GM21737 (cell line): ENCODE measurements at regions not wholly inside any gene's neighbourhood (a gene's known extent, or its start where the extent isn't known, plus 50 kb on each side); places are given as distances from the start of the nearest gene placed in this dataset.

Experiments
- ATAC-seq: cut with Tn5 transposase; IDR thresholded peaks from one replicate; pipeline ENCODE4 v1.9.1; 2021; ENCODE audit warnings: mild to moderate bottlenecking, moderate library complexity; ENCODE audit not compliant: unreplicated experiment

DNA sequence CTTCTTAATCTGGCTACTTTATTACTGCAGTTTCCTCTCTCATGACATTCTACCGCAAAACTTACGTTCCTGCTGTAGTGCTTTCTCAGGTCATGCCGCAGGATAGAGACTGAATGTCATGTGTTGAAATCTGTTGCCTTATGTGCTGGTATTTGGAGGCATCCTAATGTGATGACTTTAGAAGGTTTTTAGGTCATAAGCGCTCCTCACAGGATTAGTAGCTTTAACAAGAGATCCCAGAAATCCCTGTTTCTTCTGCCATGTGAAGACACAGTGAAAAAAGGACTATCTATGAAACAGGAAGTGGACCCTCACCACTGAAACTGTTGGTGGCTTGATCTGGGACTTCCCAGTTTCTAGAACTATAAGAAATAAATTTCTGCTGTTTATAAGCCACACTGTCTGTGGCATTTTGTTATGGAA is 209.3 kb downstream of the LACC1 start:
- ATAC-seq: no peak

DNA sequence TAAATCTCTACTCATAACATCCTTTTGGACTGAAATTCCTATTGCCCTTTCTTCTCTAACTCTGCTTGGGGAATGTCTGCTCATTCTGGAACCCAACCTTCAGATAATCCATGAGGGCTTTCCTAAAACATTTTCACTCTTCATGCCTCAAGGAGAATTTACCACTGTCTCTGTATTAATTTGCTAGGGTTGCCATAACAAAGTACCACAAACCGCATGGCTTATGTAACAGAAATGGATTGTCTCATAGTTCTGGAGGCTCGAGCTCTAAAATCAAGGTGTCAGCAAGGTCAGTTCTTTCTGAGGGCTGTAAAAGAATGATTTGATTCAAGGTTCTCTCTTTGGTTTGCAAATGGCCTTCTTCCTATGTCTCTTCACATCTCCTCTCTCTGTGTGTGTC is 209.7 kb downstream of the LACC1 start:
- ATAC-seq: no peak

DNA sequence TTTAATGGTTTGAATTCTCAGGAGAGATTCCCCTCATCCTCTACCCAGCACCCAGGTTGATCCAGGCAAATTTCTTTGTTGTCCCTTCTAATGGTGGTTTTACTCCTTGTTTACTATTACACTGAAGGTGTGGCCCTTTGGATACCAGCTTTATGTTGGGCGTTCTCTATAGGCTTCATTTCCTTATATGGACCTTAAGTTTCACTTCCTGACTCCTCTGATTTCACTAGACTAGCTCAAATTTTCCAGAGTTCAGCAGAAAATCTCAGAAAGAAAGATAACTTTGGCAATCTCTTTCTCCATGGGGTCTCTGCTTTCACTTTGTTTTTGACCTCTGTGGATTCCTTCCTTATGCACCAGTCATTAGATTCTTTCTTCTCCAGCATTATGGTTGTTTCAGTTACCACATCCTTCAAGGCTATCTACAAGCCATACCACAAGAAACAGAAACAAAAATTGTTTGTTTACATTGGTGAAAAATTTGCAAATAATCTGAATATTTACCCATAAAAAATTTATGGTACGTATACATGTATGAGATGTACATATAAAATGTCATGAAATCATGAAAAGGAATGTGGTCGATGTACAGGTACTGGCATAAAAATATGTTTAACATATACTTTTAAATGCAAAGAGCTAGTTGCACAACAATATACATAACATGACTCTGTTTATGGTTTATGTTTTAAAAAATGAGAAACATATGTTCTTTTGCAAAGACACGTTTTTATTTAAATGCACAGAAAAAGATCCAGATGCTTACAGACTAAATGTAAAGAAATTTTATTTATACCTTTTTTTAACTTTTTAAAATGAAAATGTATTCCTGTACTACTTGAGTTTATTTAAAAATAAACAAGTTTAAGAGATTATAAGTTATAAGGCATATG is 212.6 kb downstream of the LACC1 start:
- ATAC-seq: no peak

DNA sequence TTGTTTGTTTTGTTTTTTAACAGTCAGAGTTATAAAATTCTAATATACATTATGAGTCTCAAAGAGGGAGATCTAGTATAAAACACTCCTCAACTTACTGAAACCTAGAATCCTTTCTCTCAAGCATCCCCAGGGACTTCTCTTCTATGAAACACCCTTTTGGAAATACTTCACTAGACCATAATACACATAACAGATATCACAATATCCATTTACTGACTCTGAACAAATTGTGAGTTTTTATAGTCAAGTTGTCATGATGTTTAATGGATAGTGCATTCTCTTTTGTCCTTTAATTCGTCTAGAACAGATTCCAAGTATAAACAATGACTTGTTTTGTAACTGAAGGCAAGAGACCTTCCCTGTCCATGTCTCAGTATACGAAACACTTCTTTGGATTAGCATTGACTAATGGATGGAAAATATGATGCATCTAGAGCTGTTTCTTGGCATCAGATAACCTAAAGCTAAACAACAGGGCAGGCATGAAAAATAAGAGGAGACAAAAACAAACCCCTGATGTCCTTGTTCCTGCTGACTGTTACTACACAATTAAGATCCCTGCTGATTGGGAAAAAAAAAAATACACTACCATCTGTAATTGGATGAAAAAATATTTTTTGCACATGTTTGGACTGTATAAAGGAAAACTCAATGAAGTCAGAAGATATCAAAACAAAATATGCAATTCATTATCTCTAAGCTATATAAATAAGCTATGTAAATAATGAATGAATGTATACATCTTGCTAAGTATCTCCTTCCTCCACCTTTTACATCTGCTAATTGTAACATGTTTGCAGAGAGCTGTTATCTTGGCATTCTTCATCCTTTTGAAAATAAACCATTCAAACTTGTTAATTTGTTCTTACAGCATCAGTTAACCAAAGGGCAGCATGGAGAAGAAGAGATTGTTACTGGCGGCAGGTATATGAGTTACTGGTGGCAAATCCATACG is 214.2 kb downstream of the LACC1 start:
- no peak for ATAC-seq

DNA sequence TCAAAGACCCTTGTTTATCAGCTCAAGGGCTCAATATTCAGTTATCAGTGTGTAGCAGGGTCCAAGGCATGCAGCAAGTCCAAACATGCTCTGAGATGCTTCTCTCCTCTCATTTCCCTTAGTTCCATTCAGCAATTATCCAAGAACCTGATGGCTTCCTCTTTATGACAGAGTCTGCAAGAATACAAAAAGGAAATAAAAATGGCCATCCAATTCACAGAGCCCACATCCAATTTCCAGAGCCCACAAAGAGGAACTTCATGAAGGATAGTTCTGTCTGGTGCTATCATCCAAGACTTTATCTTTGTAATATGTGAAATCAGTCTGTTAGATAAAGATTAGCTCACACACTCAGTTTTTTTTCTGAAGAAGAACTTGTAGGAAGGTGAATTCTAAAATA is 217.2 kb downstream of the LACC1 start:
- no peak for ATAC-seq

DNA sequence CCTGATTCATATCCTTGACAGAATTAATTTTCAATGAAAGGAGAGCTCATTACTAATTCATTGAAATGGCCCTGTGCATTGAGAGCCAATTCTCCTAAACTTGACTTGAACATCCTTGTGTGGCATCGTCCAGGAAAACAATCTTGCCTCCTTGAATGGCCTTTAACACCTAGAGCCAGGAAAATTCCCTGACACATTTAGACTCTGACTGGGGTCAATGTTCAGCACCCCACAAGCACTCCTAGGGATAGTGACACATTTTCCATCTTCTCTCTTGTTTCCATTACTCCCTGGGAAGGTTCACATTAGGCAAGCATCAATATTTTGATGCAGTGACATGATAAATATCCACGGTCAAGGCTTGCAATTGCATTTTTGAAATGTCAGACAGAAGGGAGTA is 218.9 kb downstream of the LACC1 start:
- ATAC-seq: no peak

DNA sequence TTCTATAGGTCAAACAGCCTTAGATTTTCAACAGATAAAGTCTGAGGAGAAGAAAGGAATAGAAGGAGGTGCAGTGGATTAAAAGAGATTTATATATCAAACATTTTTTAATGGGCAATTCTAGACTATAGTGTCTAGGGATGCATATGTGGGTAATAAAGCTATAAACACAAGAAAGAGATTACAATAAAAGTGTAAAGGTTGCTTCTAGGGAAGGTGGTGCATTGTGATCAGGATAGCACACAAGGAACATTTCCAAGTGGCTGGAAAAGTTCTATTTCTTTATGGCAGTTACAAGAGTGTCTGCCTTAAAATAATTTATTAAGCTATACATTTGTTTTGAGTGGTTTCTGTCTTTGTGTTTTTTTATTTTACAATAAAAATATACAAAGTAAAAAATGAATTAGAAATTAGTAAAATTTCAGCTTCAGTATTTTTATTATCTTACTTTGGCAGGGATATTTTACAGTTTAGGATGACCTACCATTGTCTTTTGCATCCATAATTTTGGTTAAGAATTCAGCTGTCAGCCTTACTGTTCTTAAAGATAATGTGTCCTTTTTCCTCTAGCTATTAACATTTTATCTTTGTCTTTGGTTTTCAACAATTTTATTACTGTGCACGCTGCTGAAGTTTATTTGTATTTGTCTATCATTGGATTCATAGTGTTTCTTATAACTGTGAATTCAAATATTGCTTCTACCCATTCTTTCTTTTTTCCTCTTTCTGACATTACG is 221.8 kb downstream of the LACC1 start:
- ATAC-seq: no peak

DNA sequence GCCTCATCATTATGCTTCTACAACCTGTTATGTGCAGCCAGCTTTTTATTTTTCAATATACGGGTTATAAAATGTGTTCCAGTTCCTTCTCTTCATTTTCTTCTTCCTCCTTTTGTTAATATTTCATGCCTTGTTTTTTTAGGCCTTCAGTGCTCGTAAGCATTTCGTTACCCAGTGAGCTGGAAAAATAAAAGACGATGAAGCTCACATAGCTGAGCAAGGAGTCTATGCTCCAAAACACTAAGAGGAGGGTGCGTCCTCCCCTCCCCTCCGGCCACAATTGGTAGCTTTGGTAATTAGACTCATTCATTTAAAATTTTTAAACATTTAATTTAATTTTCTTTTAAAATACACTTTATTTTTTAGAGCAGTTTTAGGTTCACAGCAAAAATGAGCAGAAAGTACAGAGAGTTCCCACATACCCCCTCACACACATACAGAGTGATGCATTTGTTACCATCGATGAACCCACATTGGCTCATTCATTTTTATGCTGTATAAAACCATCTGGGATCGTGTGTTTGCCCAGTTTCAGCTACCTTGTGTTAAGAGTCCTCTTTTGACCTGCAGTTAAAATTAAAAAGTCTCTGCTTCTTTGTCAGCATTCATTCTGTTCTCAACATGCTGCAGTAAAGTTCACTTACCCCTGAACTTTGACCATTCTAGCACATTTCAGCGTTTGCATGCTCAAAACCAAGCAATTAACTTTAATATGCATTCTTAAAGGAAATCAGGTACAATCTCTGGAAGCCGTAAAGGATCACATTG is 223.9 kb downstream of the LACC1 start:
- ATAC-seq: no peak

DNA sequence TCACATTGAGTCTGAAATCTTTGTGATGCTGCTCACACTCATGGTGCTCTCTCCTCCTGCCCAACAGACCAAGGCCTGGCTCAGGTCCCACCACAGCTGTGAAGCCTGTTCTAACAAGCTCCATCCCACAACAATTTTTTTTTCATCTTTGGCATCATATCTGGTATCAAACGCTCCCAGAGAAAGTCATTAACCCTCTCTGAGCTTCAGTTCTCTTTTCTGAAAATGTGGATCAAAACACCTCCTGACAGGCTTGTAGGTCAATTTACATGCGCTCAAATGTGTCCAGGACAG is 224.4 kb downstream of the LACC1 start:
- ATAC-seq: no peak

DNA sequence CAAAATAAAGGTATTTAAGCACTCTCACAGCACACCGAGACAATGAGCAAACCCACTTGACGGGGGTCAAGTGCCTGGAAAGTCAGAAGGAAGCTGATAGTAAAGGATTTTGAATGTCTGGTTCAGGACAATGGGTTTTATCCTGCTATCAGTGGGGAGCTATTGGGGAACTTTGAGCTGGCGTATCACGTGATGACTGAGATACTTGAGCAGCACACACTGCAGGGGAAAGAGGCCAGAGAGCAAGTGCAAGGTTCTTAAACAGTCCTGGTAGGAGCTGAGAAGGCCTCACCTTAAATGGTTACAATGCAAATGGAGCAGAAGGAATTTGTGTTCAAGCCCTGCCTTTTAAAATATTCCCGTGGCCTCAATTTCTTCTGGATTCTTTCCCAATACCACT is 225.3 kb downstream of the LACC1 start:
- ATAC-seq: no peak

DNA sequence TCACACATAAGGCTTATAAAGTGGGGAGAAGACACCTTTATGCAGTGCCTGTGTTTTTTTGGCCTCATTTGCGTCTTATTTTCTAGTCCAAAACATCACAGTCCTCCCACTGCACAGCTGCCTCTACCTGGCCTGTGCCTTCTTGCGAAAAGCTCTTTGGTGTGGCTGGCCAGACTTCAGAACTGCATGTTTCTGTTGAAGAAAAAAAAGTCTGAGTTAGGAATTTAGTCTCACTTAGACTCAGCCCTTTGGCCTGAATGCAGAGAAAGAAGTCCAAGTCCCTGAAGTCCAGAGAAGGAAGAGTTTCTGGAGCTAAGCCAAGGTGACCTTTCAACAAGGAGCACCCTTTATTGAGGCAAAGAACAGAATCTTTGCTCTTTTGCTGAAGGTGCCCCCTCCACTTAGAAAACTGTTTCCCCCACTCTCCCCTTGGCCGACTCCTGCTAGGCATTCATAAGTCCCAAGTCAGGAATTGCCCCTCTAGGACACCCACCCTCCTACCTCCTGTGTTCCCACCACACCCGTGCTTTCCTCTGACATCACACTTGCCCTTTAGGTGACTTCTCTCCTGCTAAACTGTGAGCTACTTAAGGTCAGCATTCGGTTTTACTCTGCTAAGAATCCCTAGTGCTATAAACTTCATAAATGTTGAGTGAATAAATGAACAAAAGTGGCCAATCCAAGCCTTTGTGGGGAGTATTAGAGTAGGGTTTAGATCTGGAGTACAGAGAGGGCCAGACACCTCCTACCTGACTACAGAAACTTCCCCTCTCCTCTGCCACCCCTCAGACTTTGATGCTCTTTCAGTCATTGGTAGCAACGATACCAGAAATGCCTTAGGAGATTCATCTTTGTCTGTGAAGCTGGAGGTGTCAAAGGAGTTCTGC is 226.8 kb downstream of the LACC1 start:
- no peak for ATAC-seq

DNA sequence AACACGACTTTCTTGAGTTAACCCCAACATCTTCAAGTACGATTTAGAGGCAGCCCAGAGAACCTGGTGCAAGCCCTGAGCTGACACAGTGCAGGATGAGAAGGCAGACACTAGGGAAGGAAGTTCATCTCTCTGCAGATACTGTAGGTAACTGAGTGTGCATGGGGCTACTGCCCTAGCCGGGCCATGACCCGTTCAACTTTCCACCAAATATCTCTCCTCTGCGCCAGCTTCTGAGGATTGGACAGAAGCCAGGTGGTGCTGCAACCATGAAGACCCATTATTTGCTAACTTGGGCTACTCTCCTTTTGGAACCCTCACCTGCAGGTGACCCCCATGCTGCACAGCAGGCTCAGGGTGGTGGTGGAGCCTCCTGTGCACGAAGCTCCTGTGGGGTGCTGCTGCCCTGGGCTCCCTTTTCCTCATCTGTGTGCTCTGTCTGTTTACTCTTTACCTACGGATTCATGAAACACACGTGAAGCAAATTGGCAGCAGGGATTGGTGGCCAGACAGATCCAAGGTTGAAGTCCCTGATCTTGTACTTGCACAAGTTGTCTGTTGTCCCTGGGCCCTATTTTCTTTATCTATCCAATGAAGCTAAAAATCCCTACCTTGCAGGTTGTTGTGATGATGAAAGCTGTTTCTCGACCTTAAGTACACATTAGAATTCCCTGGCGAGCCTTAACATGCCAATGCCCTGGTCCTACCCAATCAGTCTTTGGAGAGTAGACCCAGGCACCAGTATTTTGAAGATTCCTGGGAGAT is 227.8 kb downstream of the LACC1 start:
- no peak for ATAC-seq

DNA sequence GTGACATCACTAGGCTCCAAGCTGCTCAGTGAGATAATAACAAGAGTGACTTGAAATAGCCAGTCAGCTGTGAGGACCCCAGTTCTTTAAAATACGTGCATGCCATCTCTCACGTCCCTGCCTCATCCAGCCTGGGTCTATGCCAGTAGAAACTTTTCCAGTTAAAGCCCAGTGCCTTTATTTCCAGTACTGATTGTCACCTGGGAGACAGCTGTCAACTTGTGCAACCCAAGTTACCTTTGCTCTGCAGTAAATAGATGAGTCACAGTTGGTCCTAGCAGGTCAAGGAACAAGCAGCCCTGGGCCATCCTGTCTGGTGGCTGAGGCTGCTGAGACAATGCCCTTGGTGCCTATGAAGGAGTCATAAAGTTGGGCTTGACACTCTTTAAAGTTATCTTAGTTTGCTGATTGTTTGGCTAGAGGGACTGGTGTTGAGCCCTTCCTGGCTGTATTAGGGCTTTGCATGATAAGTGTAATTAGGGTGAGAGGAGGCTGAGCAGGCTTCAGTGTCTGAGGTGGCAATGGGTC is 228.7 kb downstream of the LACC1 start:
- no peak for ATAC-seq

DNA sequence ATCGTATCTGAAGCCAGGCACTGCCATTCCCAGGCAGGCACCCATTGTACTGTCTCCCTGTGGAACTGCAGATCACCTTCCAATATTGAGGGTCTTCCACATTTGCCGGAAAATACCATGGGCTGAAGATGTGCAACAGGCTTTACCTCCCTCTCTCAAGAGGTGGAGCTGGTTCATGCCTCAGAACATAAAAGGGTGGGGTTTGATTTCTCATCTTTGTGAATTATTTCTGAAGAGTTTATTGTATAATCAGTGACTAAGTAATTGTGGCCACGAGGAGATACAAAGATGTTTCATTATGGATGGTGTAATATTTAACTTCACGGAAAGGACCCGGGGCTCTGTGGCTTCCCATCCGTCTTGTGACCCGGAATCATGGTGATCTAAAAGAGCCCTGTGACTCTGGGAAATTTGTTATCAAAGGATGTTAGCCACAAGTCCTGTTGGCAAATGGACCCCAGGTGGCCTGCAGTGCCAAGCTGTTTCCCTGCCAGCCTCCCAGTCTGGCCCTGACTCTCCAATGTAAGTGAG is 230.5 kb downstream of the LACC1 start:
- ATAC-seq: no peak

DNA sequence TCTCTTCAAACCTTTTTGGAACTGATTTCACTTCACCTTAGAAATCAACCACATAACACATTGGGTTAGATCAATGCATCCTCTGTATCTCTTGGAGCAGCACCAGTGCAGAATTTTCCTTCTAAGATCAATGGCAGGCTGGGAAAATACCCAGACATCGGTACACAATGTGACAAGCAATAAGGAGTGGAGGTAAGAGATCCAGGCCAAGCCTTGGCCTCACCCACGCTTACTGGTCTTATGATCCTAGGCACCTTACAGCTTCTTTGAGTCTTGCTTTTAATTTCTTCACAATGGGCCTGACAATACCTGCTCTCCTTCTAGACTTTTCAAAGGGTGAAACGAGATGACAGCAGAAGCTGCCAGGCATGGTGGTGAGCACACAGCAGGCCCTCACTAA is 232.0 kb downstream of the LACC1 start:
- ATAC-seq: no peak

DNA sequence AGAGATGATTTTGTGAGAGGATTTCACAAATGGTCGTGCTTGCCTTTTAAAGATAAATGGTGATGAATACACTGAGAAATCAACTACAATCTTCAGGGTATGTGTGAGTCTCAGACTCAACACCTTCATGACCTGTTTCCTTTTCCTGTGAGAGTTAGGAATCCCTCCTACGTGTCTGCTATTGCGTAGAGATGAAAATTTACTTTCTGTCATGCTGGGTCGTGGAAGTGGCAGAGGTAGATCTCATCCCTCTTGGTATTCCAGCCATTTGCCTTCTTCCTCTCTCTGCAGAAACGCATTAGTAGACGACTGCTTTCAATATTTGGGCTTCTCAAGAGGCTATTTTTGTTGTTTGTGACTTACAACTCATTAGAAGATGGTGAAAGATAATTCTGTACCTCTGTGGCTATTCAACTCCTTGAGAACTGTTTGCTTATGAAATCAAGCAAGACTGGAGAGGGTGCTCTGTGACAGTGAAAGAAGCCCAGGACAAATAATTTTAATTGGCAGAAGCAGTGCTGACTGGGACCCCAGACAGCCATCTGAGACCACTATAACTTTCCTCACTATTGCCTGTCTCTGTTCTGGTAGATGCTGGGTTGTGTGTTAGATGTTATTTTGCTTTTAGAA is 233.1 kb downstream of the LACC1 start:
- no peak for ATAC-seq

DNA sequence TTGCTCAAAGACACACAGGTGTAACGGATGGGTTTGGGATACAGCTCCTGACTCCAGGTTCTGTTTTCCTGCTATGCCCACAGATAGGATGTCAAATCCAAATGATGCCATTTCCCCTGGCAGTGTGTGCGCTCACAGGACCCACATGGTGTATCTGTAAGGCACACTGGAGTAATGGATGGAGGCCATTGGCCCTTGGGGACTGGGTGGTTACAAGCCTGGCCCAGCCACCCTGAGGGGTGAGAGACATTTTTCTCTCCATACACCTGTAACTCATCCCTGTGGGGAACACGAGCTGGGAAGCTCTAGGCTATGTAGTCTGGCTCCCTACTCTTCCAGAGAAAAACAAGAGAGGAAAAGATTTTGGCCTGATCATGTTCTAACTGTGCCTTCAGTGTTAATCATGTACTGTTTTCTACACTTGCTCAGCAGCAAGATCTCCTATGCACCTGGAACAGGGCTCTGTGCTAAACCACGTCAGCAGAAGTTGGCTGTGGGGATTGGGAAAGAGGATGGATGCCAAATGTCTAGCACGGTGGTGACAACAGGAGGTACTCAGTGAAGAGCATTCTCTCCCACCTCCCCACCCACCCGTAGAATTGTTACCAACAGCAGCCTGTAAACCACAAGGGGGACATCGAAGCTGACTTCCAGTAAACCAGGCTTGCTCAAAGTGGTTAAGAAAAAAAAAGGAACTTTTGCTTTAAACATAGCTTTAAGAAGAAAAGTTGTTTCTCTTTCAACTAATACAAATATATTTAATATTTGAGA is 237.0 kb downstream of the LACC1 start:
- no peak for ATAC-seq
